SK-N-SH treated with all-trans-retinoic acid at 6 μM for 48 hours (cell line): ENCODE measurements at regions not wholly inside any gene's neighbourhood (a gene's known extent, or its start where the extent isn't known, plus 50 kb on each side); places are given as distances from the start of the nearest gene placed in this dataset.

Experiments used
- ISL1 ChIP-seq: fragments of 250-450 bp; sonication (Bioruptor Pico); IDR thresholded peaks from 2 replicates; pipeline ENCODE4 v2.1.2; 2022; ENCODE audit warnings: mild to moderate bottlenecking, moderate library complexity
- PATZ1 ChIP-seq: fragments of 250-450 bp; sonication (Bioruptor Pico); IDR thresholded peaks from 2 replicates; pipeline ENCODE4 v1.8.0; 2020; ENCODE audit warnings: mild to moderate bottlenecking, moderate library complexity, borderline replicate concordance

- TF ChIP-seq PATZ1 (CRISPR knock-in tag) = no peak
- no peak for TF ChIP-seq ISL1 (CRISPR knock-in tag)
These were observed 70.0 kb upstream of the MSX1 start for GRCh38 chr4:4789462-4789861.
